ENCODE measurements at regions not wholly inside any gene's neighbourhood (a gene's known extent, or its start where the extent isn't known, plus 50 kb on each side); places are given as distances from the start of the nearest gene placed in this dataset.
"Not testable (repeated sequence)": the region's sequence is repeated elsewhere in the genome, so short reads cannot be mapped to it uniquely, and the experiment has no call there.

GRCh38 chr1:10909697-10910680 is 102.5 kb upstream of the TARDBP start:
- DNase-seq (ENCODE audit: extremely low read depth, low read depth): peak; percentile 23

- no peak for DNase-seq (ENCODE audit: extremely low read depth, low read depth)
Measured at GRCh38 chr1:10910681-10911489, 101.6 kb upstream of the TARDBP start.

GRCh38 chr1:10911490-10912166 is 100.8 kb upstream of the TARDBP start:
- DNase-seq (ENCODE audit: extremely low read depth, low read depth): no peak

GRCh38 chr1:10912441-10912840 is 100.0 kb upstream of the TARDBP start:
- DNase-seq (ENCODE audit: extremely low read depth, low read depth): no peak

- no peak for DNase-seq (ENCODE audit: extremely low read depth, low read depth)
Measured at GRCh38 chr1:10914056-10914455, 98.4 kb upstream of the TARDBP start.

GRCh38 chr1:10915594-10915993 is 96.9 kb upstream of the TARDBP start:
- no peak for DNase-seq (ENCODE audit: extremely low read depth, low read depth)

- no peak for DNase-seq (ENCODE audit: extremely low read depth, low read depth)
Measured at GRCh38 chr1:10916311-10916710, 96.1 kb upstream of the TARDBP start.

GRCh38 chr1:10916991-10917390 is 95.5 kb upstream of the TARDBP start:
- DNase-seq (ENCODE audit: extremely low read depth, low read depth): no peak

GRCh38 chr1:10917513-10918454 is 94.7 kb upstream of the TARDBP start:
- DNase-seq (ENCODE audit: extremely low read depth, low read depth): no peak

GRCh38 chr1:10918531-10918930 is 93.9 kb upstream of the TARDBP start:
- no peak for DNase-seq (ENCODE audit: extremely low read depth, low read depth)

- DNase-seq (ENCODE audit: extremely low read depth, low read depth): no peak
Measured at GRCh38 chr1:10920063-10920626, 92.3 kb upstream of the TARDBP start.

GRCh38 chr1:10922315-10923060 is 90.0 kb upstream of the TARDBP start:
- DNase-seq (ENCODE audit: extremely low read depth, low read depth): not testable (repeated sequence)

GRCh38 chr1:10924030-10924429 is 88.4 kb upstream of the TARDBP start:
- DNase-seq (ENCODE audit: extremely low read depth, low read depth): no peak

- no peak for DNase-seq (ENCODE audit: extremely low read depth, low read depth)
Measured at GRCh38 chr1:10928654-10929053, 83.8 kb upstream of the TARDBP start.

GRCh38 chr1:10932088-10932487 is 80.4 kb upstream of the TARDBP start:
- DNase-seq (ENCODE audit: extremely low read depth, low read depth): no peak

GRCh38 chr1:10934150-10934818 is 78.2 kb upstream of the TARDBP start:
- DNase-seq (ENCODE audit: extremely low read depth, low read depth): no peak

- no peak for DNase-seq (ENCODE audit: extremely low read depth, low read depth)
Measured at GRCh38 chr1:10935246-10935645, 77.2 kb upstream of the TARDBP start.

GRCh38 chr1:10935724-10936123 is 76.7 kb upstream of the TARDBP start:
- no peak for DNase-seq (ENCODE audit: extremely low read depth, low read depth)

Measured in NCI-H460 (cell line).